Cardiac muscle cell (in vitro differentiated cells and primary cell): ENCODE measurements at regions not wholly inside any gene's neighbourhood (a gene's known extent, or its start where the extent isn't known, plus 50 kb on each side); places are given as distances from the start of the nearest gene placed in this dataset.

Experiments used
- DNase-seq, 2 donors: peaks; one replicate each; pipeline versions ENCODE4 v3.0.0 to v3.0.0-alpha.2; 2010 to 2017; ENCODE audit warnings: low read depth in 1 of 2, low spot score in 1 of 2
- H3K27ac ChIP-seq: fragments of 200-600 bp; sonication (generic); 2 replicates; pipeline ENCODE4 v1.5.1; 2016
- H3K27me3 ChIP-seq: fragments of 200-600 bp; sonication (generic); 2 replicates; pipeline ENCODE4 v1.6.0; 2016; ENCODE audit warnings: control low read depth
- H3K36me3 ChIP-seq: fragments of 200-600 bp; sonication (generic); 2 replicates; pipeline ENCODE4 v1.5.1; 2016; ENCODE audit warnings: control low read depth
- H3K4me1 ChIP-seq: fragments of 200-600 bp; sonication (generic); 2 replicates; pipeline ENCODE4 v1.8.1; 2017; ENCODE audit warnings: low read depth, mild to moderate bottlenecking, mixed run types
- H3K4me3 ChIP-seq: fragments of 200-600 bp; sonication (generic); 2 replicates; pipeline ENCODE4 v1.5.1; 2016; ENCODE audit warnings: mild to moderate bottlenecking
- H3K9me3 ChIP-seq: fragments of 200-600 bp; sonication (generic); 2 replicates; pipeline ENCODE4 v1.5.1; 2017; ENCODE audit warnings: low read depth, mild to moderate bottlenecking, control low read depth
- TF ChIP-seq, protein P1 (sequence below): IDR thresholded peaks from 2 replicates; pipeline ENCODE4 v1.5.1; 2012; ENCODE audit warnings: low read depth, mild to moderate bottlenecking, low read length

DNA sequence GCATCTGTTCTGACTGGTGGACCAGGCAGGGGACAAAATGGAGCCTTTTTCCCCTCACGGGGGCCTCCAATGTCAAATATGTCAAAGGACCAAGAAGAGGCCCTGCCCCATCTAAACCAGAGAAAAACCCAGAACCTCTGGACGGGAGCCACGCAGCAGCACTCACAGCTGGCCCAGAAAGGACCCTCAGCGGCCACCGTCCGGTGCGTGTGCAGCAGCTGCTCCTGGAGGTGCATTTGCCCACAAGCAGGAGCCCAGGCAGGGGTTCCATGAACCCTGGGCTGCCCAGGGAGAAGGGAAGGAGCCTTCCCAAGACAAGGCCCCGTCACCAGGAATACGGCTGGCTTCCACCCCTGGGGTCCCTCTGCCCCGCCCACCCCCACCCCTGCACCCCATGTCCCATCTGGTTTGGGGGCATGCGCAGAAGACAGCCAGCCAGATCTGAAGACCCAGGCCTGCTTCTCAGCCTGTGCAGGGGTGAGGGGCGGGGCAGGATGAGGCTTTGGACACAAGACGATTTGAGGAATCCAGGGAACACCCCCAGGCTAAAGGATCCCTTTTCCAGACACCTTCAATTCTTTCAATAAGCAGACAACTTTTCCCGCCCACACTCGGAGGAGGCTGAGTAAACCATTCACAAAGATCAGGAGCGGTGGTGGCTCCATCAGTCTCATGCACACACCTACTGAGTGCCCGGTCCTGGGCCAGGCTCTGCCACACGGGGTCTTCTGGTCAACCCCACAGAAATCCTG is 423.1 kb downstream of the SHANK2 start:
- no peak overlapping the region for H3K27ac ChIP-seq
- no peaks in the 10 kb centered on the region for H3K9me3 ChIP-seq
- no peak for DNase-seq
- no peak overlapping the region for H3K4me3 ChIP-seq
- H3K36me3 ChIP-seq = no peaks in the 10 kb centered on the region
- TF ChIP-seq, protein P1, sequence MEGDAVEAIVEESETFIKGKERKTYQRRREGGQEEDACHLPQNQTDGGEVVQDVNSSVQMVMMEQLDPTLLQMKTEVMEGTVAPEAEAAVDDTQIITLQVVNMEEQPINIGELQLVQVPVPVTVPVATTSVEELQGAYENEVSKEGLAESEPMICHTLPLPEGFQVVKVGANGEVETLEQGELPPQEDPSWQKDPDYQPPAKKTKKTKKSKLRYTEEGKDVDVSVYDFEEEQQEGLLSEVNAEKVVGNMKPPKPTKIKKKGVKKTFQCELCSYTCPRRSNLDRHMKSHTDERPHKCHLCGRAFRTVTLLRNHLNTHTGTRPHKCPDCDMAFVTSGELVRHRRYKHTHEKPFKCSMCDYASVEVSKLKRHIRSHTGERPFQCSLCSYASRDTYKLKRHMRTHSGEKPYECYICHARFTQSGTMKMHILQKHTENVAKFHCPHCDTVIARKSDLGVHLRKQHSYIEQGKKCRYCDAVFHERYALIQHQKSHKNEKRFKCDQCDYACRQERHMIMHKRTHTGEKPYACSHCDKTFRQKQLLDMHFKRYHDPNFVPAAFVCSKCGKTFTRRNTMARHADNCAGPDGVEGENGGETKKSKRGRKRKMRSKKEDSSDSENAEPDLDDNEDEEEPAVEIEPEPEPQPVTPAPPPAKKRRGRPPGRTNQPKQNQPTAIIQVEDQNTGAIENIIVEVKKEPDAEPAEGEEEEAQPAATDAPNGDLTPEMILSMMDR = no peak
- H3K4me1 ChIP-seq = peaks cover 6% of the 10 kb centered on the region
- peaks cover 13% of the 10 kb centered on the region for H3K27me3 ChIP-seq

DNA sequence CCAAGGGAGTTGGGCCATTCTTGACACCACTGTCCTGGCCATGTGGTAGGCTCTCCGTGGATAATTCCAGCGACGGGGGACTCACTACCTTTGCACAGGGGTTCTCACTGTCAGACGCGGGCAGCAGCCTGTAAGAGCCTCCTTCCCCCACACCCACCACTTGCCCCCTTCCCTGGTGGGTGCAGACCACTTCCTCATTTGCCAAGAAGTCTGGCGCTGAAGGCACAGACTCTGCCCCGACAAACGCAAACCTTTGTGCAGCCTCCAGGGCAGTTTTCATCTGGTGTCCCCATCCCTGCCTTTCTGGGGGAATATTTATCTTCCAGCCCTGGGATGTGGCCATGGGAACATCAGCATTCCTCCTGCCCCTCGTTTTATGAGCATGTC is 422.5 kb downstream of the SHANK2 start:
- TF ChIP-seq, protein P1 = no peak
- no peak overlapping the region for H3K4me3 ChIP-seq
- H3K27me3 ChIP-seq = peaks cover 13% of the 10 kb centered on the region
- no peak overlapping the region for H3K27ac ChIP-seq
- no peaks in the 10 kb centered on the region for H3K9me3 ChIP-seq
- peaks cover 6% of the 10 kb centered on the region for H3K4me1 ChIP-seq
- no peaks in the 10 kb centered on the region for H3K36me3 ChIP-seq
- no peak for DNase-seq

DNA sequence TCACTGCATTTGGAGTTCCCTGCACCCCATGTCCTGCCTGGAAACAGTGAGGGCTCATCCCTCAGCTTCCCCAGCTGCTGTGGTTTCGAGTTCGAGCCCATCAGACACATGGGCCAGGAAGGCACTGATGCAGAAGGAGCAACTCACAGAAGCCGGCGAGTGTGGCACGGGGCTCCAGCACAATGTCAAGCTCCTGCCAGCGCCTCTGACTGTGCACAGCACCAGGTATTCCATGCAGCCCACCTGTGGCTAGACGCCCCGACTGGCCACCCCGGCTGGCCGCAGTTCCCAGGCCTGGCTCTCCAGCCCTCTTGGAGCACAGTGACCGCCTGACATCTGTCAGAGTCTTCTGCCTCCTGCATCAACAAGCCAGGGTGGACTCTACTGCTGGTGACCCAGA is 419.4 kb downstream of the SHANK2 start:
- DNase-seq = no peak
- H3K36me3 ChIP-seq = no peaks in the 10 kb centered on the region
- H3K4me1 ChIP-seq = no peaks in the 10 kb centered on the region
- no peaks in the 10 kb centered on the region for H3K9me3 ChIP-seq
- TF ChIP-seq, protein P1 = no peak
- H3K27ac ChIP-seq = no peak overlapping the region
- no peak overlapping the region for H3K4me3 ChIP-seq
- no peaks in the 10 kb centered on the region for H3K27me3 ChIP-seq

DNA sequence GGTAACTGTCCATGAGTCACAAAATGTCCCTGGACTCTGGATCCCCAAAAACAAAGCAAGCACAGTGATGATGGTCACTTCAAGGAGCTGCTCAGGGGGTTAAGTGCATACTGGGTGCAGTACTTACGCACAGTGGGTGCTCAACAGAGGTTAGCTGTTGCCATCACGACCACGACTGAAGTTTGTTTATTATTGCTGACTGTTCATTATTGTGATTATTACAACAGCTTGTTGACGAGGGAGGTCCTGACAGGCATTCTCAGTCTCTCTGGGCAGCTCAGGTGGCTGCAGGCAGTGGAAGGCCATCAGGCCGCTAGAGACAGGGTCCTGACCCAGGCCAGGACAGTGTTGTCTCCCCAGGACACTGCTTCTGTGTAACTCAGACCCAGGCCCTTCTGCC is 418.8 kb downstream of the SHANK2 start:
- DNase-seq = no peak
- H3K4me3 ChIP-seq = no peak overlapping the region
- H3K36me3 ChIP-seq = no peaks in the 10 kb centered on the region
- H3K9me3 ChIP-seq = no peaks in the 10 kb centered on the region
- no peaks in the 10 kb centered on the region for H3K27me3 ChIP-seq
- H3K4me1 ChIP-seq = no peaks in the 10 kb centered on the region
- TF ChIP-seq, protein P1 = no peak
- H3K27ac ChIP-seq = no peak overlapping the region

DNA sequence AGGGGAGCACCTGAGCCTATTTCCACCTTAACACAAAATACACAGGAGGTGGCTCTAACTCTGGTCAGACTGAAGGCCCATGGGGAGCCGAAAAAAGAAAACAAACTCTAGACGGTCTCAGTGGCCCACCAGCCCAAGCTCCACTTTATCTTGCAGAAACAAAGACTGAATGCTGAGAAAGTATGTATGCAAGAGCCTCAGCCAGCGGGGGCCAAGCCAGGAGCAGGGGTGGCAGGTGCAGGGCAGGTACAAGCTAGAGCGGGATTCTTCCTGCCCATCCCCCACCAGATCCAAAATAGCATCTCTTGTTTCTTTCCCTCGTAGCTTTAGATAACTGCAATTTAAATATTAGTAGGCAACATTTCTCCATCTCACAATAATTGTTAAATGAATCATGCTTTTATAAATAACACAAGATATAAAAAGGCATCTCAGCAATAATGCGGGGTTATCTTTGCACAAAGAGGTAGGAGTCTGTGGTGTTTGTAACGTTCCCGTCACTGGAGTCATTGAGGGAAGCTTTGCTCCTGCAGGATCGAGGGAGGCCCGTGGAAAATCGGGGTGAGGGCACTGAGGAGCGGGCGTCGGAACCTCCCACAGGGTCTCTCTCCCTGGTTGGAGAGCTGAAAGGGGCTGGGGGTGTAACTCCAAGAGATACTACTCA is 418.0 kb downstream of the SHANK2 start:
- Histone ChIP-seq H3K36me3 (no peaks in the 10 kb centered on the region), H3K9me3 (no peaks in the 10 kb centered on the region), H3K4me3 (no peak overlapping the region), H3K4me1 (no peaks in the 10 kb centered on the region), H3K27ac (no peak overlapping the region), H3K27me3 (no peaks in the 10 kb centered on the region)
- DNase-seq = no peak
- TF ChIP-seq, protein P1 = no peak
